Neutrophil (primary cell): ENCODE measurements at regions not wholly inside any gene's neighbourhood (a gene's known extent, or its start where the extent isn't known, plus 50 kb on each side); places are given as distances from the start of the nearest gene placed in this dataset.
"Not testable (repeated sequence)": the region's sequence is repeated elsewhere in the genome, so short reads cannot be mapped to it uniquely, and the experiment has no call there.

ENCODE experiments used
- H3K27ac ChIP-seq: fragments of 200-600 bp; sonication (generic); 2 replicates; pipeline ENCODE4 v1.5.1; 2016; ENCODE audit warnings: mild to moderate bottlenecking, moderate library complexity
- H3K27me3 ChIP-seq: fragments of 200-600 bp; sonication (generic); 2 replicates; pipeline ENCODE4 v1.6.0; 2016; ENCODE audit warnings: mild to moderate bottlenecking
- H3K36me3 ChIP-seq: fragments of 200-600 bp; sonication (generic); 2 replicates; pipeline ENCODE4 v1.5.1; 2017
- H3K4me1 ChIP-seq, 2 experiments: fragments of 200-600 bp in 1 of 2; sonication (generic) in 1 of 2; 1 replicate in 1 of 2; 2 replicates in 1 of 2; pipeline versions ENCODE4 v1.5.1 to v1.6.1; 2013 to 2016; ENCODE audit warnings: low read depth in 1 of 2, low read length in 1 of 2, mild to moderate bottlenecking in 1 of 2, moderate library complexity in 1 of 2; ENCODE audit not compliant: control insufficient read depth in 1 of 2, insufficient read depth in 1 of 2
- H3K4me3 ChIP-seq, 2 experiments: fragments of 200-600 bp in 1 of 2; sonication (generic) in 1 of 2; 1 replicate in 1 of 2; 2 replicates in 1 of 2; pipeline ENCODE4 v1.5.1; 2013 to 2016; ENCODE audit warnings: low read depth in 1 of 2, low read length in 1 of 2, mild to moderate bottlenecking in 1 of 2, moderate library complexity in 1 of 2
- H3K9me3 ChIP-seq: fragments of 200-600 bp; sonication (generic); 2 replicates; pipeline ENCODE4 v1.5.1; 2016
- CTCF ChIP-seq: fragments of 200-600 bp; sonication (generic); IDR thresholded peaks from 2 replicates; pipeline ENCODE4 v1.5.1; 2016; ENCODE audit warnings: antibody characterized with exemption

GRCh38 chr6:803191-803977, 110.4 kb upstream of the EXOC2 start:
- no peak overlapping the region for H3K4me3 ChIP-seq
- no peaks in the 10 kb centered on the region for H3K4me1 ChIP-seq
- H3K27me3 ChIP-seq, result peaks cover 36% of the 10 kb centered on the region
- no peaks in the 10 kb centered on the region for H3K36me3 ChIP-seq
- TF ChIP-seq CTCF, result no peak
- H3K9me3 ChIP-seq, result no peaks in the 10 kb centered on the region
- H3K27ac ChIP-seq, result no peak overlapping the region

GRCh38 chr6:802701-803100, 109.8 kb upstream of the EXOC2 start:
- H3K27ac ChIP-seq, result no peak overlapping the region
- no peak overlapping the region for H3K4me3 ChIP-seq
- no peaks in the 10 kb centered on the region for H3K36me3 ChIP-seq
- no peaks in the 10 kb centered on the region for H3K9me3 ChIP-seq
- H3K4me1 ChIP-seq, result no peaks in the 10 kb centered on the region
- peaks cover 37% of the 10 kb centered on the region for H3K27me3 ChIP-seq
- TF ChIP-seq CTCF, result no peak

- not testable (repeated sequence) for H3K4me1 ChIP-seq, H3K27ac ChIP-seq, H3K36me3 ChIP-seq, H3K9me3 ChIP-seq, H3K4me3 ChIP-seq
- peaks cover 42% of the 10 kb centered on the region for H3K27me3 ChIP-seq
Measured at GRCh38 chr6:802223-802622, 109.3 kb upstream of the EXOC2 start.

- no peaks in the 10 kb centered on the region for H3K9me3 ChIP-seq
- H3K4me1 ChIP-seq, result no peaks in the 10 kb centered on the region
- no peak for TF ChIP-seq CTCF
- no peak overlapping the region for H3K4me3 ChIP-seq
- peaks cover 67% of the 10 kb centered on the region for H3K27me3 ChIP-seq
- H3K36me3 ChIP-seq, result no peaks in the 10 kb centered on the region
- no peak overlapping the region for H3K27ac ChIP-seq
Measured at GRCh38 chr6:799769-800168, 106.8 kb upstream of the EXOC2 start.

GRCh38 chr6:797479-798077, 104.6 kb upstream of the EXOC2 start:
- H3K9me3 ChIP-seq, result no peaks in the 10 kb centered on the region
- H3K27me3 ChIP-seq, result peaks cover 89% of the 10 kb centered on the region
- no peak overlapping the region for H3K27ac ChIP-seq
- no peaks in the 10 kb centered on the region for H3K4me1 ChIP-seq
- peak; percentile 7 for TF ChIP-seq CTCF
- H3K36me3 ChIP-seq, result no peaks in the 10 kb centered on the region
- no peak overlapping the region for H3K4me3 ChIP-seq

GRCh38 chr6:795046-795685, 102.2 kb upstream of the EXOC2 start:
- no peak for TF ChIP-seq CTCF
- Histone ChIP-seq H3K9me3 (no peaks in the 10 kb centered on the region), H3K4me1 (no peaks in the 10 kb centered on the region), H3K36me3 (no peaks in the 10 kb centered on the region), H3K27ac (no peak overlapping the region), H3K27me3 (peaks cover 96% of the 10 kb centered on the region), H3K4me3 (no peak overlapping the region)
